GM23248 (cell line): ENCODE measurements at regions not wholly inside any gene's neighbourhood (a gene's known extent, or its start where the extent isn't known, plus 50 kb on each side); places are given as distances from the start of the nearest gene placed in this dataset.

Source experiments
- DNase-seq: peaks from one replicate; pipeline ENCODE4 v3.0.0-alpha.2; 2015
- H2AFZ ChIP-seq: fragments of 200-600 bp; sonication (generic); 2 replicates; pipeline ENCODE4 v1.6.1; 2016; ENCODE audit warnings: antibody characterized with exemption
- H3F3A ChIP-seq: fragments of 200-600 bp; sonication (generic); 2 replicates; pipeline ENCODE4 v1.6.1; 2016; ENCODE audit warnings: mild to moderate bottlenecking, antibody characterized with exemption, mixed run types; ENCODE audit not compliant: insufficient read depth
- H3K27ac ChIP-seq: fragments of 200-600 bp; sonication (generic); 2 replicates; pipeline ENCODE4 v1.5.1; 2016; ENCODE audit warnings: mild to moderate bottlenecking
- H3K27me3 ChIP-seq: fragments of 200-600 bp; sonication (generic); replicated peaks from 2 replicates; pipeline ENCODE4 v1.6.1; 2016; ENCODE audit warnings: mild to moderate bottlenecking; ENCODE audit not compliant: insufficient read depth
- H3K36me3 ChIP-seq: fragments of 200-600 bp; sonication (generic); 2 replicates; pipeline ENCODE4 v1.6.1; 2016; ENCODE audit warnings: low read depth, mild to moderate bottlenecking
- H3K4me1 ChIP-seq: fragments of 200-600 bp; sonication (generic); 2 replicates; pipeline ENCODE4 v1.6.1; 2016; ENCODE audit warnings: mild to moderate bottlenecking; ENCODE audit not compliant: insufficient read depth
- H3K4me2 ChIP-seq: fragments of 200-600 bp; sonication (generic); one replicate; pipeline ENCODE4 v1.6.1; 2016; ENCODE audit warnings: mild to moderate bottlenecking; ENCODE audit not compliant: unreplicated experiment
- H3K4me3 ChIP-seq: fragments of 200-600 bp; sonication (generic); 2 replicates; pipeline ENCODE4 v1.5.1; 2016; ENCODE audit warnings: mild to moderate bottlenecking
- H3K79me2 ChIP-seq: fragments of 200-600 bp; sonication (generic); 2 replicates; pipeline ENCODE4 v1.6.1; 2016; ENCODE audit warnings: mild to moderate bottlenecking; ENCODE audit not compliant: insufficient read depth
- H3K9ac ChIP-seq: fragments of 200-600 bp; sonication (generic); 2 replicates; pipeline ENCODE4 v1.6.1; 2016; ENCODE audit warnings: mild to moderate bottlenecking
- H3K9me2 ChIP-seq: fragments of 200-600 bp; sonication (generic); 2 replicates; pipeline ENCODE4 v1.6.1; 2016; ENCODE audit warnings: mixed run types, mild to moderate bottlenecking, moderate library complexity; ENCODE audit not compliant: insufficient read depth
- H3K9me3 ChIP-seq: fragments of 200-600 bp; sonication (generic); one replicate; pipeline ENCODE4 v1.6.1; 2017; ENCODE audit warnings: low read depth
- H4K20me1 ChIP-seq: fragments of 200-600 bp; sonication (generic); 2 replicates; pipeline ENCODE4 v1.6.0; 2016; ENCODE audit not compliant: insufficient read depth
- EZH2 ChIP-seq: fragments of 200-600 bp; sonication (generic); IDR thresholded peaks from 2 replicates; pipeline ENCODE4 v1.6.1; 2018; ENCODE audit warnings: antibody characterized with exemption, mild to moderate bottlenecking; ENCODE audit not compliant: insufficient read depth, poor library complexity, severe bottlenecking
- EZH2phosphoT487 ChIP-seq: fragments of 200-600 bp; sonication (generic); IDR thresholded peaks from 2 replicates; pipeline ENCODE4 v1.6.1; 2018; ENCODE audit warnings: antibody characterized with exemption, moderate library complexity, mild to moderate bottlenecking, low read depth; ENCODE audit not compliant: insufficient read depth
- WGBS, 2 experiments: methylation state at CpG; one replicate each; pipeline ENCODE4 v1.1.6; 2015 to 2017; ENCODE audit warnings: low lambda C conversion rate in 2 of 2, low coverage in 1 of 2; ENCODE audit errors: missing lambda C conversion rate in 2 of 2; 5-methylcytosine and 5-hydroxymethylcytosine counted together
- in situ Hi-C: fragments of 300-500 bp; cut with MboI; formaldehyde crosslinking; loops from 2 replicates; pipeline ENCODE4 v1.15.0; 2020

DNA sequence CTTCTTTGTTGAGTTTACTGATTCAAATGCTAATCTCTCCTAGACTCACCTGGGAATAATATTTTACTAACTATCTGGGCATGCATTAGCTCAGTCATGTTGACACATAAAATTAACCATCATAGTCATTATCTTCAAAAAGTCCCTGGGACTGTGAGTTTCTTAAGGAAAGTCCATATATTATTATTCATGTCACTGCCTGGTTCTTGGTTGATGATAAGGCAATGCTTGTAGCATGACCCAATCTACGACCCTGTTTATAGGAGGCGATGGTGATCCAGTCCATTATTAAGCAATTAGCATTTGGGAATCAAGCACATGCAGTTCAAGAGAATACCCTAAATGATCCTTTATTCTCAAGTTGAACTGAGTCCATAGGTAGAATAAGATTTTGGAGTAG is 54.8 kb upstream of the MPHOSPH6 start:
- DNase-seq, result no peak
- no peaks in the 10 kb centered on the region for H3K79me2 ChIP-seq
- H3K27me3 ChIP-seq, result no peaks in the 10 kb centered on the region
- no peak overlapping the region for H3K4me3 ChIP-seq
- no peak for TF ChIP-seq EZH2phosphoT487
- TF ChIP-seq EZH2, result no peak
- H3K4me1 ChIP-seq, result no peaks in the 10 kb centered on the region
- H4K20me1 ChIP-seq, result no peaks in the 10 kb centered on the region
- no peaks in the 10 kb centered on the region for H3K36me3 ChIP-seq
- in situ Hi-C loops, result loop anchor here (5.0 to 25.0 kb wide), 2 partner anchors 188 to 288 kb away; partner anchors contain the start of gene HSD17B2
- H3K9me3 ChIP-seq, result no peaks in the 10 kb centered on the region
- H3K9ac ChIP-seq, result no peak overlapping the region
- H3K9me2 ChIP-seq, result no peaks in the 10 kb centered on the region
- H3K27ac ChIP-seq, result no peak overlapping the region
- H2AFZ ChIP-seq, result no peak overlapping the region
- H3F3A ChIP-seq, result no peaks in the 10 kb centered on the region
- H3K4me2 ChIP-seq, result no peak overlapping the region
- WGBS, 2 experiments, result 65 to 87% methylated on average over 2 of the region's 2 CpGs

DNA sequence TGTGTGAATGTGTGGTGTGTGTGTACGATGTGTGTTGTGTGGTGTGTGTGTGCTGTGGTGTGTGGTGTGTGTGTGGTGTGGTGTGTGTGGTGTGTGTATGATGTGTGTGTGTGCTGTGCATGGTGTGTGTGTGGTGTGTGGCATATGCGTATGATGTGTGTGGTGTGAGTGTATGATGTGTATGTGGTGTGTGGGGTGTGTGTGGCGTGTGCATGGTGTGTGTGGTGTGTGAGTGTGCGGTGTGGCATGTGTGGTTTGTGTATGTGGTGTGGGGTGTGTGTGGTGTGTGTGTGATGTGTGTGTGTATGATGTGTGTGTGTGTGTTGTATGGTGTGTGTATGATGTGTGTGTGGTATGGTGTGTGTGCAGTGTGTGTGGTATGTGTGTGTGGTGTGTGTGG is 50.5 kb upstream of the MPHOSPH6 start:
- WGBS, 2 experiments, result 85% methylated on average over 4 of the region's 4 CpGs; no CpG with 5 or more reads in 1 of the 2 experiments
- in situ Hi-C loops, result no loop called here
- no peak overlapping the region for H2AFZ ChIP-seq

More for the DNA sequence above, 50.5 kb upstream of the MPHOSPH6 start:
- H3K27ac ChIP-seq, result no peak overlapping the region
- no peaks in the 10 kb centered on the region for H3K79me2 ChIP-seq
- no peak for TF ChIP-seq EZH2
- no peak for TF ChIP-seq EZH2phosphoT487
- H3K36me3 ChIP-seq, result no peaks in the 10 kb centered on the region
- H3K9ac ChIP-seq, result no peak overlapping the region
- H3K9me2 ChIP-seq, result no peaks in the 10 kb centered on the region
- H3K27me3 ChIP-seq, result no peaks in the 10 kb centered on the region
- no peak overlapping the region for H3K4me3 ChIP-seq
- no peak overlapping the region for H3K4me2 ChIP-seq
- no peaks in the 10 kb centered on the region for H4K20me1 ChIP-seq
- no peaks in the 10 kb centered on the region for H3F3A ChIP-seq
- no peaks in the 10 kb centered on the region for H3K9me3 ChIP-seq
- no peak for DNase-seq
- no peaks in the 10 kb centered on the region for H3K4me1 ChIP-seq
